NT2/D1 (cell line): ENCODE measurements at regions not wholly inside any gene's neighbourhood (a gene's known extent, or its start where the extent isn't known, plus 50 kb on each side); places are given as distances from the start of the nearest gene placed in this dataset.

Source experiments
- DNase-seq: peaks from one replicate; pipeline ENCODE4 v3.0.0-alpha.2; 2011; ENCODE audit warnings: low read depth, low spot score
- H3K27me3 ChIP-seq: 2 replicates; pipeline ENCODE4 v1.6.0; 2011; ENCODE audit warnings: mild to moderate bottlenecking; ENCODE audit not compliant: insufficient read length, insufficient read depth
- H3K36me3 ChIP-seq: 2 replicates; pipeline ENCODE4 v1.6.1; 2011; ENCODE audit warnings: mild to moderate bottlenecking, low read length, mixed read lengths; ENCODE audit not compliant: insufficient read depth, insufficient read length
- H3K4me1 ChIP-seq: 2 replicates; pipeline ENCODE4 v1.5.1; 2011; ENCODE audit not compliant: insufficient read depth, insufficient read length
- H3K4me3 ChIP-seq: 2 replicates; pipeline ENCODE4 v1.5.1; 2011; ENCODE audit warnings: low read depth; ENCODE audit not compliant: insufficient read length
- H3K9ac ChIP-seq: 2 replicates; pipeline ENCODE4 v1.6.0; 2011; ENCODE audit warnings: low read depth; ENCODE audit not compliant: insufficient read length
- H3K9me3 ChIP-seq: 2 replicates; pipeline ENCODE4 v1.5.1; 2011; ENCODE audit warnings: mild to moderate bottlenecking, low read length; ENCODE audit not compliant: insufficient read depth
- SUZ12 ChIP-seq: IDR thresholded peaks from 2 replicates; pipeline ENCODE4 v1.6.1; 2011; ENCODE audit not compliant: insufficient read length, insufficient read depth; ENCODE audit errors: extremely low read depth
- YY1 ChIP-seq: IDR thresholded peaks from 2 replicates; pipeline ENCODE4 v1.6.1; 2011; ENCODE audit not compliant: insufficient read length, insufficient read depth
- ZNF274 ChIP-seq: IDR thresholded peaks from 2 replicates; pipeline ENCODE4 v1.6.1; 2011; ENCODE audit warnings: mild to moderate bottlenecking, low read depth, low read length

DNA sequence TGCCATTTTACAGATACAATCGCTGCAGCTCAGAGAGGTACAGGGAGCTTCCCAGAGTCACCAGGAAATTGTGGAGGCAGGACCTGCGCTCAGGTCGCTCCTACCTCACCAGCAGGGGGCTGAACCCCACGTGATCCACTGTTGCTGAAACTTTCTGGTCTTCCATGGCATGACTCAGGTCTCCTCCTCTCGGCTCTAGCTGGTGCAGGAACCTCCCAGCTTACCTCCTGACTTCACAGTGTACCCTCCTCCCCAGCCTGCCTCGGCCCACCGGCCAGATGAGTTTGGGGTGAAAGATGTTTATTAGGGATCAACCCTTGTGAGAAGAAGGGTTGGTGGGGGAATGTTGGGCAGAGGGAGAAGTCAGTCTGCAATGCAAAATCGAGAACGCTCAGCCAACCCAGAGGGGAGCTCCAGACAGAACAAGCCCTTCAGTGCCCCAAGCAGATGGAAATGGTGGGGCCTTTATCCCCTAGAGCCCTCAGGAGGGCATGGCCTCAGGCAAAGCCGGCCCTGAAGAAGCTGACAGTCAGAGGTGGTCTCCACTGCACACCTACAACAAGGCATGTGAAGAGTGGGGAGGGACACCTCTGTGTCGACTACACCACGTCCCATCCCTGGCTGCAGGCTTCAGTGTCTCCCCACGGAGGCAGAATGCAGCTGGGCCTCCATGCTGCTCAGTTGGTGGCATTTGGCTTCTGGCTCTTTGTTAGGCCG lies 118.6 kb upstream of the PRR20G start:
- DNase-seq = no peak
- H3K4me1 ChIP-seq = peaks cover 44% of the 10 kb centered on the region
- H3K9ac ChIP-seq = no peak overlapping the region
- H3K9me3 ChIP-seq = no peaks in the 10 kb centered on the region
- H3K27me3 ChIP-seq = no peaks in the 10 kb centered on the region
- no peaks in the 10 kb centered on the region for H3K36me3 ChIP-seq
- no peak overlapping the region for H3K4me3 ChIP-seq
- TF ChIP-seq YY1 (no peak), SUZ12 (no peak), ZNF274 (no peak)

DNA sequence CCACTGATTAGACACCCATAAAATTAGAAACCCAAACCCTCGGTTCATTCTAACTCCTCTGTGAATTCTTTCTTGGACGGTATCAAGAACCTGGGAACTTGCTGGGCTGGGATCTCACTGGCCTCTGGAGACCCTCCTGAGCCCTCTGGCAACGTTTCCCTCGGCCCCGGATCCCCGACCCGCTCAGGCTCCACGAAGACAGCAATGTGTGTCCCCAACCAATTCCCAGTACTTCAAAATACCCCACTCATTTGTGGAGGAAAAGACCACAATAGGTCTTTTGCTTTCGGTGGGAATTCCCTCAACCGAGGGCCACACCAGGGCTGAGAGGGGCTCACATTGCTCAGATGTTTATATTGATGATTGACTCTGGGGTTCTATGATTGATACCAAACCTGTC lies 117.9 kb upstream of the PRR20G start:
- H3K4me1 ChIP-seq = peaks cover 44% of the 10 kb centered on the region
- H3K9ac ChIP-seq = no peak overlapping the region
- TF ChIP-seq YY1 (no peak), ZNF274 (no peak), SUZ12 (no peak)
- no peak overlapping the region for H3K4me3 ChIP-seq
- H3K9me3 ChIP-seq = no peaks in the 10 kb centered on the region
- H3K27me3 ChIP-seq = no peaks in the 10 kb centered on the region
- no peaks in the 10 kb centered on the region for H3K36me3 ChIP-seq
- DNase-seq = no peak

- H3K4me1 ChIP-seq = peaks cover 37% of the 10 kb centered on the region
- DNase-seq = no peak
- TF ChIP-seq YY1 (no peak), SUZ12 (no peak), ZNF274 (no peak)
- H3K4me3 ChIP-seq = no peak overlapping the region
- no peaks in the 10 kb centered on the region for H3K27me3 ChIP-seq
- H3K36me3 ChIP-seq = no peaks in the 10 kb centered on the region
- no peak overlapping the region for H3K9ac ChIP-seq
- no peaks in the 10 kb centered on the region for H3K9me3 ChIP-seq
These were observed 117.3 kb upstream of the PRR20G start for GRCh38 chr3:127405010-127405598.

GRCh38 chr3:127404221-127405009 lies 116.6 kb upstream of the PRR20G start:
- Histone ChIP-seq H3K4me3 (no peak overlapping the region), H3K9me3 (peaks cover 5% of the 10 kb centered on the region), H3K36me3 (no peaks in the 10 kb centered on the region), H3K9ac (no peak overlapping the region), H3K27me3 (no peaks in the 10 kb centered on the region), H3K4me1 (peaks cover 31% of the 10 kb centered on the region)
- TF ChIP-seq YY1 (no peak), ZNF274 (no peak), SUZ12 (no peak)
- DNase-seq = no peak

DNA sequence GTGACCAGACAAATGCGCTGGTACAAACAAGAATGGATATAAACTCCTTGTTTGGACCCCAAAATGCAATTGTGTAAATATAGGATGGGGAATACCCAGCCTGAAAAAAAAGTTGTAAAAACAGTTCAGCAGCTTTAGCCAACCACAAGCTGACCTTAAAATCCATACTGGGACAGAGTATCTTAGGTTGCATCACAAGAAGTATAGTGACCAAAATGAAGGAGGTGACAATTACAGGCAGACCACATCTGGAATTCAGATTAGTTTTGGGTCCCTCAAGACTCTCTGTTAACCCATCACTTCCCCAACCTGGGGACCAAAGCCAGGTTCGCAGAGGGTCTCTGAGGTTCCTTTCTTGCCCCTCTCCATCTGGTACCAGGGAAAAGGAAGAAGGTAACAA lies 115.9 kb upstream of the PRR20G start:
- no peak overlapping the region for H3K4me3 ChIP-seq

GRCh38 chr3:127399154-127399553 lies 111.3 kb upstream of the PRR20G start:
- H3K4me1 ChIP-seq = peaks cover 16% of the 10 kb centered on the region
- H3K36me3 ChIP-seq = no peaks in the 10 kb centered on the region
- H3K4me3 ChIP-seq = no peak overlapping the region
- TF ChIP-seq ZNF274 (no peak), SUZ12 (no peak), YY1 (no peak)
- no peak overlapping the region for H3K9ac ChIP-seq
- no peaks in the 10 kb centered on the region for H3K27me3 ChIP-seq
- no peak for DNase-seq
- H3K9me3 ChIP-seq = peaks cover 8% of the 10 kb centered on the region

More for the DNA sequence above, 115.9 kb upstream of the PRR20G start:
- no peaks in the 10 kb centered on the region for H3K36me3 ChIP-seq
- DNase-seq = no peak
- H3K27me3 ChIP-seq = no peaks in the 10 kb centered on the region
- H3K4me1 ChIP-seq = peaks cover 25% of the 10 kb centered on the region
- peaks cover 8% of the 10 kb centered on the region for H3K9me3 ChIP-seq
- no peak for TF ChIP-seq YY1
- TF ChIP-seq SUZ12 = no peak
- no peak for TF ChIP-seq ZNF274
- no peak overlapping the region for H3K9ac ChIP-seq

DNA sequence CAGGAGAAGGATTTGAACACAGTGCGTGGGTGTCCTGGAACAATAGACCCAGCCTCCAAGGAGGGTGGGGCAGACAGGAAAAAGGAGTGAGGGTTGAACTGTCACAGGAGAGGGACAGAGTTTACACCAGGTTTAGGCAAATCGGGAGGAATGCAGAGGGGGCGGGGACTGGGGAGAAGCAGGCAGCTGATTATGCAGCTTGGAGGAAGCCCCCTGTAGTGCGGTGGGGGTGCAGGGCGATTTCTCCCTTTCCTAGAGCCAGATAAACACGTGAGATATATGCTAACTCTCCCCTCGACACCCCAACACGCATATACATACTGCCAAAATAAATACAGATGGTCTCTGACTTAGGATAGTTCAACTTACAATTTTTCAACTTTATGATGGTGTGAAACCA lies 108.6 kb upstream of the PRR20G start:
- Histone ChIP-seq H3K27me3 (no peaks in the 10 kb centered on the region), H3K4me3 (no peak overlapping the region), H3K9ac (no peak overlapping the region), H3K9me3 (peaks cover 12% of the 10 kb centered on the region), H3K4me1 (peaks cover 23% of the 10 kb centered on the region), H3K36me3 (no peaks in the 10 kb centered on the region)
- TF ChIP-seq SUZ12 = no peak
- no peak for TF ChIP-seq YY1
- DNase-seq = peak; percentile 71
